Upper lobe of left lung (tissue), 4 donors: ENCODE measurements at regions not wholly inside any gene's neighbourhood (a gene's known extent, or its start where the extent isn't known, plus 50 kb on each side); places are given as distances from the start of the nearest gene placed in this dataset.

Source experiments
- POLR2A ChIP-seq, 4 donors: fragments of 450-650 bp; IDR thresholded peaks; one replicate each; pipeline ENCODE4 v1.5.1; 2016 to 2017; ENCODE audit warnings: antibody characterized with exemption in 4 of 4, mild to moderate bottlenecking in 2 of 4
- POLR2AphosphoS5 ChIP-seq, 2 donors: sonication (generic); formaldehyde crosslinking; IDR thresholded peaks; one replicate each; pipeline ENCODE4 v1.5.1; 2017; ENCODE audit warnings: antibody characterized with exemption in 2 of 2

- TF ChIP-seq POLR2AphosphoS5 (IDR thresholded peaks at IDR 0.05) (no peak), POLR2A (IDR thresholded peaks at IDR 0.05) (no peak)
Observed at GRCh38 chr14:51185180-51185579, 54.9 kb upstream of the TMX1 start.
